Lower lobe of right lung (tissue), 2 donors: ENCODE measurements at regions not wholly inside any gene's neighbourhood (a gene's known extent, or its start where the extent isn't known, plus 50 kb on each side); places are given as distances from the start of the nearest gene placed in this dataset.

Source experiments
- ATAC-seq, 2 donors: fragments of 200-7000 bp; cut with Tn5 transposase; one replicate each; pipeline ENCODE4 v1.9.1; 2020 to 2022; ENCODE audit warnings: mild to moderate bottlenecking in 2 of 2, moderate library complexity in 2 of 2
- DNase-seq: peaks from one replicate; pipeline ENCODE4 v3.0.0-alpha.2; 2020
- H3K27ac ChIP-seq: fragments of 200-600 bp; one replicate; pipeline ENCODE4 v1.8.0; 2022
- H3K27me3 ChIP-seq: fragments of 200-600 bp; one replicate; pipeline ENCODE4 v1.8.0; 2022; ENCODE audit warnings: low read depth
- H3K36me3 ChIP-seq: fragments of 200-600 bp; one replicate; pipeline ENCODE4 v1.8.0; 2022; ENCODE audit warnings: mild to moderate bottlenecking
- H3K4me1 ChIP-seq: fragments of 200-600 bp; one replicate; pipeline ENCODE4 v1.8.0; 2022
- H3K4me3 ChIP-seq: fragments of 200-600 bp; one replicate; pipeline ENCODE4 v1.8.0; 2022; ENCODE audit warnings: mild to moderate bottlenecking
- H3K9me3 ChIP-seq: fragments of 200-600 bp; one replicate; pipeline ENCODE4 v1.8.0; 2022
- CTCF ChIP-seq: fragments of 200-600 bp; IDR thresholded peaks from one replicate; pipeline ENCODE4 v1.8.0; 2022; ENCODE audit warnings: antibody characterized with exemption, mild to moderate bottlenecking
- intact Hi-C: fragments of 100-400 bp; cut with DNase I; formaldehyde crosslinking; loops from one replicate; pipeline ENCODE4 v1.11.0; 2022
- donor health status: DM: no; HTN: yes; CAD: no; lungs with severe emphysema.

GRCh38 chr2:18498531-18498930 is 61.9 kb downstream of the RDH14 start:
- intact Hi-C loops: no loop called here
- no peaks in the 10 kb centered on the region for H3K4me1 ChIP-seq
- no peaks in the 10 kb centered on the region for H3K27me3 ChIP-seq
- DNase-seq: no peak
- TF ChIP-seq CTCF: no peak
- ATAC-seq: no peak
- no peak overlapping the region for H3K4me3 ChIP-seq
- no peaks in the 10 kb centered on the region for H3K9me3 ChIP-seq
- no peaks in the 10 kb centered on the region for H3K36me3 ChIP-seq
- no peak overlapping the region for H3K27ac ChIP-seq

GRCh38 chr2:18496516-18496915 is 63.9 kb downstream of the RDH14 start:
- no peaks in the 10 kb centered on the region for H3K9me3 ChIP-seq
- no peak for ATAC-seq
- no peaks in the 10 kb centered on the region for H3K36me3 ChIP-seq
- no peaks in the 10 kb centered on the region for H3K4me1 ChIP-seq
- H3K4me3 ChIP-seq: no peak overlapping the region
- no peaks in the 10 kb centered on the region for H3K27me3 ChIP-seq
- H3K27ac ChIP-seq: no peak overlapping the region
- no peak for TF ChIP-seq CTCF
- intact Hi-C loops: no loop called here
- no peak for DNase-seq

- ATAC-seq (no peak), DNase-seq (no peak)
- intact Hi-C loops: no loop called here
- Histone ChIP-seq H3K4me3 (no peak overlapping the region), H3K36me3 (no peaks in the 10 kb centered on the region), H3K4me1 (no peaks in the 10 kb centered on the region), H3K27me3 (no peaks in the 10 kb centered on the region), H3K9me3 (no peaks in the 10 kb centered on the region), H3K27ac (no peak overlapping the region)
- TF ChIP-seq CTCF: no peak
Measured at GRCh38 chr2:18495058-18495457, 65.4 kb downstream of the RDH14 start.

- no peak for ATAC-seq
Measured at GRCh38 chr2:18492721-18493120, 67.7 kb downstream of the RDH14 start.

GRCh38 chr2:18491577-18491976 is 68.9 kb downstream of the RDH14 start:
- ATAC-seq: no peak
- intact Hi-C loops: no loop called here
- Histone ChIP-seq H3K36me3 (no peaks in the 10 kb centered on the region), H3K4me1 (no peaks in the 10 kb centered on the region), H3K9me3 (no peaks in the 10 kb centered on the region), H3K27me3 (no peaks in the 10 kb centered on the region), H3K27ac (no peak overlapping the region), H3K4me3 (no peak overlapping the region)
- no peak for DNase-seq
- TF ChIP-seq CTCF: no peak

More at GRCh38 chr2:18492721-18493120, 67.7 kb downstream of the RDH14 start:
- H3K4me1 ChIP-seq: no peaks in the 10 kb centered on the region
- no peak overlapping the region for H3K27ac ChIP-seq
- no peaks in the 10 kb centered on the region for H3K9me3 ChIP-seq
- TF ChIP-seq CTCF: no peak
- H3K4me3 ChIP-seq: no peak overlapping the region
- no peak for DNase-seq
- intact Hi-C loops: no loop called here
- H3K36me3 ChIP-seq: no peaks in the 10 kb centered on the region
- no peaks in the 10 kb centered on the region for H3K27me3 ChIP-seq

- no peak for TF ChIP-seq CTCF
- ATAC-seq (no peak), DNase-seq (no peak)
- no peak overlapping the region for H3K27ac ChIP-seq
- H3K4me1 ChIP-seq: no peaks in the 10 kb centered on the region
- no peaks in the 10 kb centered on the region for H3K9me3 ChIP-seq
- intact Hi-C loops: no loop called here
- no peak overlapping the region for H3K4me3 ChIP-seq
- H3K36me3 ChIP-seq: no peaks in the 10 kb centered on the region
- no peaks in the 10 kb centered on the region for H3K27me3 ChIP-seq
Measured at GRCh38 chr2:18490901-18491300, 69.6 kb downstream of the RDH14 start.
